PC-3 (cell line): ENCODE measurements at regions not wholly inside any gene's neighbourhood (a gene's known extent, or its start where the extent isn't known, plus 50 kb on each side); places are given as distances from the start of the nearest gene placed in this dataset.

Experiments used
- ATAC-seq: fragments of 200-7000 bp; cut with Tn5 transposase; 2 replicates; pipeline ENCODE4 v1.9.1; 2020; ENCODE audit warnings: mild to moderate bottlenecking, moderate library complexity
- BruUV-seq: library from RNA; stranded (reverse); fragments of 400-500 nt; replicated peaks from 2 replicates; lab custom pipeline; 2021; lab: Mats Ljungman, UMichigan
- CTCF ChIA-PET: fragments of 300-600 bp; sonication (Branson Sonifier 250); formaldehyde crosslinking; loops from one replicate; lab custom pipeline; 2022; ENCODE audit warnings: antibody characterized with exemption; lab: Charles Lee
- POLR2A ChIA-PET: fragments of 300-600 bp; sonication (Branson Sonifier 250); formaldehyde crosslinking; loops from one replicate; lab custom pipeline; 2022; ENCODE audit warnings: antibody characterized with exemption; ENCODE audit not compliant: unreplicated experiment; lab: Charles Lee
- DNase-seq: peaks from one replicate; pipeline ENCODE4 v3.0.0-alpha.2; 2015
- H2AFZ ChIP-seq: fragments of 300-600 bp; sonication (generic); 2 replicates; pipeline ENCODE4 v1.6.0; 2016; ENCODE audit warnings: antibody characterized with exemption, low read length
- H3F3A ChIP-seq: fragments of 300-600 bp; sonication (generic); one replicate; pipeline ENCODE4 v1.6.0; 2017; ENCODE audit warnings: antibody characterized with exemption, low read length, control low read depth, mild to moderate bottlenecking; ENCODE audit not compliant: unreplicated experiment
- H3K27ac ChIP-seq: fragments of 300-600 bp; sonication (generic); 2 replicates; pipeline ENCODE4 v1.5.1; 2016; ENCODE audit warnings: mild to moderate bottlenecking, low read length
- H3K27me3 ChIP-seq: fragments of 300-600 bp; sonication (generic); 2 replicates; pipeline ENCODE4 v1.6.1; 2016; ENCODE audit warnings: low read length, mixed read lengths
- H3K36me3 ChIP-seq: fragments of 300-600 bp; sonication (generic); 2 replicates; pipeline ENCODE4 v1.6.1; 2016; ENCODE audit warnings: low read depth, mixed run types, low read length, mixed read lengths
- H3K4me1 ChIP-seq: fragments of 300-600 bp; sonication (generic); 2 replicates; pipeline ENCODE4 v1.5.1; 2016; ENCODE audit warnings: low read length; ENCODE audit not compliant: insufficient read depth
- H3K4me2 ChIP-seq: fragments of 300-600 bp; sonication (generic); 2 replicates; pipeline ENCODE4 v1.6.0; 2016; ENCODE audit warnings: low read length
- H3K4me3 ChIP-seq: fragments of 300-600 bp; sonication (generic); 2 replicates; pipeline ENCODE4 v1.5.1; 2016; ENCODE audit warnings: mild to moderate bottlenecking, low read length, mixed read lengths
- H3K79me2 ChIP-seq: fragments of 300-600 bp; sonication (generic); 2 replicates; pipeline ENCODE4 v1.6.1; 2017; ENCODE audit warnings: low read length, mixed read lengths
- H3K9ac ChIP-seq: fragments of 300-600 bp; sonication (generic); 2 replicates; pipeline ENCODE4 v1.6.0; 2016; ENCODE audit warnings: mild to moderate bottlenecking, low read length
- H3K9me2 ChIP-seq: fragments of 300-600 bp; sonication (generic); replicated peaks from 2 replicates; pipeline ENCODE4 v1.6.1; 2016; ENCODE audit warnings: mixed run types, low read length, mixed read lengths
- H3K9me3 ChIP-seq: fragments of 300-600 bp; sonication (generic); 2 replicates; pipeline ENCODE4 v1.6.1; 2016; ENCODE audit warnings: low read length, mixed read lengths
- H4K20me1 ChIP-seq: fragments of 300-600 bp; sonication (generic); 2 replicates; pipeline ENCODE4 v1.6.1; 2016; ENCODE audit warnings: low read length, mixed read lengths
- EZH2 ChIP-seq: fragments of 300-600 bp; sonication (generic); IDR thresholded peaks from one replicate; pipeline ENCODE4 v1.6.1; 2017; ENCODE audit warnings: antibody characterized with exemption, mild to moderate bottlenecking, low read length; ENCODE audit not compliant: unreplicated experiment
- EZH2phosphoT487 ChIP-seq: fragments of 300-600 bp; sonication (generic); IDR thresholded peaks from 2 replicates; pipeline ENCODE4 v1.6.1; 2018; ENCODE audit warnings: mild to moderate bottlenecking, antibody characterized with exemption, low read length, borderline replicate concordance
- intact Hi-C: fragments of 100-400 bp; cut with micrococcal nuclease; formaldehyde crosslinking; loops from 2 replicates; pipeline ENCODE4 v1.9.0; 2023
- TF ChIP-seq, protein P1 (sequence below): fragments of 300-600 bp; sonication (generic); conservative IDR thresholded peaks from 2 replicates; pipeline ENCODE4 v1.5.1; 2017; ENCODE audit warnings: antibody characterized with exemption, low read depth, mild to moderate bottlenecking, low read length

DNA sequence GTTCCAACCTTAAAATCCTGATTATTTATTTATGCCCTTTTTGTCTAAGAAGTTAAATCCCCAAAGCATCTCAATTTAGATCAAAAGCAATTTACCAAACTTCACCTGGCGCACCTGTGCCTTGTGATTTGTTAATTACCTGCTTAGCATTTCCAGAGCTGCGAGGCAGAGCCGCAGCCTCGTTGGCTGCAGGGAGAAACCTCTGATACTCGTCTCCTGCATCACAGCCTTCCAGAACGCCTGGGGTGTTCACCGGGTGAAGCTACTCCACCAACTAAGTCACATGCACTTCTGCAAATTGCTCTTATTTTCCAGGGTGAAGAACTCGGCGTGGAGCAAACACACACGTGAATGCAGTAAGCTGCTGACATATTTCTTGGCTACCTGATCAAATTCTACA, 198.1 kb upstream of the RNF32 start:
- Histone ChIP-seq H3K27ac (no peak overlapping the region), H2AFZ (no peak overlapping the region), H3K4me2 (no peak overlapping the region), H3K9ac (no peak overlapping the region), H4K20me1 (no peaks in the 10 kb centered on the region), H3K27me3 (peaks cover 85% of the 10 kb centered on the region), H3K79me2 (no peaks in the 10 kb centered on the region), H3F3A (no peaks in the 10 kb centered on the region), H3K9me3 (no peaks in the 10 kb centered on the region), H3K36me3 (no peaks in the 10 kb centered on the region), H3K9me2 (no peaks in the 10 kb centered on the region), H3K4me1 (no peaks in the 10 kb centered on the region), H3K4me3 (no peak overlapping the region)
- BruUV-seq: no TSS peak
- ChIA-PET CTCF (no interaction called here), POLR2A (no interaction called here)
- ATAC-seq (no peak), DNase-seq (no peak)
- intact Hi-C loops: no loop called here
- TF ChIP-seq EZH2phosphoT487 (no peak), EZH2 (no peak)
- TF ChIP-seq, protein P1, sequence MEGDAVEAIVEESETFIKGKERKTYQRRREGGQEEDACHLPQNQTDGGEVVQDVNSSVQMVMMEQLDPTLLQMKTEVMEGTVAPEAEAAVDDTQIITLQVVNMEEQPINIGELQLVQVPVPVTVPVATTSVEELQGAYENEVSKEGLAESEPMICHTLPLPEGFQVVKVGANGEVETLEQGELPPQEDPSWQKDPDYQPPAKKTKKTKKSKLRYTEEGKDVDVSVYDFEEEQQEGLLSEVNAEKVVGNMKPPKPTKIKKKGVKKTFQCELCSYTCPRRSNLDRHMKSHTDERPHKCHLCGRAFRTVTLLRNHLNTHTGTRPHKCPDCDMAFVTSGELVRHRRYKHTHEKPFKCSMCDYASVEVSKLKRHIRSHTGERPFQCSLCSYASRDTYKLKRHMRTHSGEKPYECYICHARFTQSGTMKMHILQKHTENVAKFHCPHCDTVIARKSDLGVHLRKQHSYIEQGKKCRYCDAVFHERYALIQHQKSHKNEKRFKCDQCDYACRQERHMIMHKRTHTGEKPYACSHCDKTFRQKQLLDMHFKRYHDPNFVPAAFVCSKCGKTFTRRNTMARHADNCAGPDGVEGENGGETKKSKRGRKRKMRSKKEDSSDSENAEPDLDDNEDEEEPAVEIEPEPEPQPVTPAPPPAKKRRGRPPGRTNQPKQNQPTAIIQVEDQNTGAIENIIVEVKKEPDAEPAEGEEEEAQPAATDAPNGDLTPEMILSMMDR: no peak

DNA sequence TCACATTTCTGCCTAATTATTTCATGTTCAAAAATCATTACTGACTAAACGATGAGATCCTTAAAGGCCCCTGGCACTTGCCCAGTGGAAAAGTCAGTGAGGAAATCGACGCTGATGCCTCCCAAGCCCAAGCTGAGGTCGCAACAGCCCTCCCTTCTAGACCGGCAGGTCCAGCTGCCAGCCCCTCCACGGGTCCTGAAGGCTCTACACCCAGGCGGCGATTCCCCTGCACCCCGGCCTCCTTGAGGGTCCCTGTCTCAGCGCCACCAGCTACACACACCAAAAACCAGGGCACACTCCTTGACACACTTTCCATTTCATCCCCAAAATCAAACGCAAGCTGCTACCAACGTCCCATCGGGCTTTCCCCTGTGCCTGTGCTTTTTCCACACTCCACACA, 200.1 kb upstream of the RNF32 start:
- intact Hi-C loops: no loop called here
- POLR2A ChIA-PET: no interaction called here
- BruUV-seq: no TSS peak

DNA sequence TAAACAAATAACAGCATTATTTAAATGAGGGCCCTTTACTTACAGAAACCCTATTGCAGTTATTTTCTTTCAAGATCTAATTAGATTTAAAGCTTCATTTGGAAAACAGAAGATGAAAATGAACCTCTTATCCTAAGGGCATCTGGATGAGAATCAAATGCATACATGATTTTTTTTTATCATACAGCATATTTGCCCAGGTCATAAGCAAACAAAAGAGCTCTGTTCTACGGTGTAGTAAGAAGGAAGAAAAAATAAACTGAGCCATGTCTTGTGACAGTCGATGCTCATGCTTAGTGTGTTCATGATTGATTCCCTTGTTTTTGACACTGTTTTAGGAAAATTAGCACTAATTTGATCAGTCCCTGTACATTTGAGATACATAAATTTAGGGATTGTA, 202.6 kb upstream of the RNF32 start:
- H3K9me3 ChIP-seq: no peaks in the 10 kb centered on the region

More for the DNA sequence above, 200.1 kb upstream of the RNF32 start:
- Histone ChIP-seq H3K4me2 (no peak overlapping the region), H3K4me1 (no peaks in the 10 kb centered on the region), H3K27me3 (peaks cover 87% of the 10 kb centered on the region), H3K9ac (no peak overlapping the region), H3K4me3 (no peak overlapping the region), H3K9me2 (no peaks in the 10 kb centered on the region), H4K20me1 (no peaks in the 10 kb centered on the region), H3K79me2 (no peaks in the 10 kb centered on the region), H2AFZ (no peak overlapping the region), H3K36me3 (no peaks in the 10 kb centered on the region), H3K9me3 (no peaks in the 10 kb centered on the region), H3K27ac (no peak overlapping the region), H3F3A (no peaks in the 10 kb centered on the region)
- DNase-seq: no peak
- TF ChIP-seq EZH2phosphoT487: no peak
- TF ChIP-seq EZH2: no peak
- TF ChIP-seq, protein P1: no peak
- CTCF ChIA-PET: no interaction called here
- ATAC-seq: no peak

More for the DNA sequence above, 202.6 kb upstream of the RNF32 start:
- BruUV-seq: no TSS peak
- no peak overlapping the region for H2AFZ ChIP-seq
- DNase-seq (no peak), ATAC-seq (no peak)
- CTCF ChIA-PET: no interaction called here
- no peaks in the 10 kb centered on the region for H3K4me1 ChIP-seq
- no peaks in the 10 kb centered on the region for H3K36me3 ChIP-seq
- H4K20me1 ChIP-seq: no peaks in the 10 kb centered on the region
- no peaks in the 10 kb centered on the region for H3K79me2 ChIP-seq
- POLR2A ChIA-PET: interaction anchor here (0.5 to 0.6 kb wide), 2 partner anchors 11 to 455 kb away, joined by 6 to 10 read pairs; partner anchors contain the start of gene LMBR1
- peaks cover 80% of the 10 kb centered on the region for H3K27me3 ChIP-seq
- TF ChIP-seq, protein P1: no peak
- TF ChIP-seq EZH2phosphoT487 (no peak), EZH2 (no peak)
- no peak overlapping the region for H3K4me3 ChIP-seq
- H3K9ac ChIP-seq: no peak overlapping the region
- intact Hi-C loops: no loop called here
- no peak overlapping the region for H3K4me2 ChIP-seq
- no peaks in the 10 kb centered on the region for H3K9me2 ChIP-seq
- no peaks in the 10 kb centered on the region for H3F3A ChIP-seq
- H3K27ac ChIP-seq: no peak overlapping the region
